ENCODE measurements at regions not wholly inside any gene's neighbourhood (a gene's known extent, or its start where the extent isn't known, plus 50 kb on each side); places are given as distances from the start of the nearest gene placed in this dataset.

- BruUV-seq (replicated peaks) = no TSS peak
- H2AK9ac ChIP-seq (replicated peaks; ENCODE audit: low read depth, low read length, poor library complexity) = no peak overlapping the region
- H3K27me3 ChIP-seq (ENCODE audit: control insufficient read depth, insufficient read depth, low read length) = no peaks in the 10 kb centered on the region; the same call in 1 of the 2 replicates
- H4K20me1 ChIP-seq (ENCODE audit: insufficient read depth, low read length) = no peaks in the 10 kb centered on the region
- no peak overlapping the region for H2BK15ac ChIP-seq (ENCODE audit: low read depth, low read length)
- H3K4me1 ChIP-seq (ENCODE audit: control insufficient read depth, insufficient read depth, low read length) = no peaks in the 10 kb centered on the region
- ChIA-PET POLR2A (ENCODE audit: unreplicated experiment) (no interaction called here), CTCF (no interaction called here)
- no peak overlapping the region for H3K23ac ChIP-seq (ENCODE audit: low read depth, low read length)
- no peak overlapping the region for H3K56ac ChIP-seq (ENCODE audit: extremely low read depth, insufficient read depth, low read length)
- H3K79me1 ChIP-seq (ENCODE audit: low read depth in 1 of 2, low read length in 2 of 2) = no peaks in the 10 kb centered on the region
- no peak overlapping the region for H3K4me3 ChIP-seq (ENCODE audit: insufficient read depth, low read depth, low read length)
- no peak overlapping the region for H4K5ac ChIP-seq (ENCODE audit: low read depth, low read length)
- H2BK20ac ChIP-seq (ENCODE audit: low read depth, low read length) = no peak overlapping the region
- H3K18ac ChIP-seq (ENCODE audit: low read depth, low read length) = no peak overlapping the region
- H2AK5ac ChIP-seq (ENCODE audit: low read depth, low read length) = no peak overlapping the region
- H3K9ac ChIP-seq (ENCODE audit: low read depth, low read length) = no peak overlapping the region
- no peaks in the 10 kb centered on the region; the same call in 1 of the 2 replicates for H3K9me3 ChIP-seq (ENCODE audit: control insufficient read depth, insufficient read depth, low read length)
- intact Hi-C loops (cut with micrococcal nuclease) (no loop called here), dilution Hi-C loops (cut with HindIII; ENCODE audit: low sequenced_read_pairs, unreplicated experiment) (no loop called here), in situ Hi-C loops (cut with MboI; ENCODE audit: low sequenced_read_pairs) (no loop called here)
- DNase-seq (no peak), ATAC-seq (ENCODE audit: low read depth) (no peak)
- H3K27ac ChIP-seq (ENCODE audit: insufficient read depth, low read length) = no peak overlapping the region
- no peak overlapping the region for H2BK5ac ChIP-seq (ENCODE audit: low read depth, low read length, poor library complexity, severe bottlenecking)
- no peak for TF ChIP-seq MXI1 (IDR thresholded peaks at IDR 0.05; ENCODE audit: borderline replicate concordance, low read depth, low read length)
- TF ChIP-seq POLR2A (IDR thresholded peaks at IDR 0.05; ENCODE audit: low read depth, low read length) = no peak
- no peak for TF ChIP-seq RFX5 (IDR thresholded peaks at IDR 0.05; ENCODE audit: low read depth, low read length)
- TF ChIP-seq BHLHE40 (IDR thresholded peaks at IDR 0.05; ENCODE audit: low read depth, low read length) = no peak
- TF ChIP-seq SMC3 (IDR thresholded peaks at IDR 0.05; ENCODE audit: low read depth, low read length) = no peak
- H3K4ac ChIP-seq (ENCODE audit: low read depth, low read length) = no peak overlapping the region
- no CpG with 5 or more reads among the region's 3 CpGs for WGBS, 2 experiments (ENCODE audit: extremely low coverage in 2 of 2, insufficient read length in 1 of 2)
- no peaks in the 10 kb centered on the region for H3K9me1 ChIP-seq (ENCODE audit: insufficient read depth, low read length)
- no peak overlapping the region for H3K14ac ChIP-seq (replicated peaks; ENCODE audit: low read depth, low read length)
- no peak overlapping the region for H4K8ac ChIP-seq (ENCODE audit: low read depth in 2 of 2, low read length in 2 of 2)
- no peaks in the 10 kb centered on the region for H3K36me3 ChIP-seq (ENCODE audit: control insufficient read depth, insufficient read depth, low read length)
- H2BK120ac ChIP-seq (ENCODE audit: low read depth, low read length) = no peak overlapping the region
- H4K91ac ChIP-seq (ENCODE audit: insufficient read depth, low read depth, low read length) = no peak overlapping the region
- no peak overlapping the region for H2AFZ ChIP-seq (replicated peaks; ENCODE audit: low read length, poor library complexity)
- H3K4me2 ChIP-seq (ENCODE audit: low read depth, low read length) = no peak overlapping the region
Measured at GRCh38 chr4:38400946-38401345, 263.1 kb upstream of the KLF3 start.

Data from IMR-90 (cell line).